NB4 (cell line): ENCODE measurements at regions not wholly inside any gene's neighbourhood (a gene's known extent, or its start where the extent isn't known, plus 50 kb on each side); places are given as distances from the start of the nearest gene placed in this dataset.

Experiments used
- DNase-seq: peaks from one replicate; pipeline ENCODE4 v3.0.0; 2010; ENCODE audit warnings: low read depth
- H3K4me3 ChIP-seq: one replicate; pipeline ENCODE4 v1.5.1; 2011; ENCODE audit warnings: mild to moderate bottlenecking, low read depth, low read length, moderate library complexity
- MAX ChIP-seq: IDR thresholded peaks from 2 replicates; pipeline ENCODE4 v1.6.1; 2011; ENCODE audit warnings: low read depth, low read length
- MYC ChIP-seq: IDR thresholded peaks from 2 replicates; pipeline ENCODE4 v1.6.1; 2011; ENCODE audit warnings: low read depth, low read length
- POLR2A ChIP-seq: IDR thresholded peaks from 2 replicates; pipeline ENCODE4 v1.6.1; 2011; ENCODE audit warnings: mild to moderate bottlenecking; ENCODE audit not compliant: insufficient read length; ENCODE audit errors: extremely low read depth
- TF ChIP-seq, protein P1 (sequence below): IDR thresholded peaks from one replicate; pipeline ENCODE4 v1.5.1; 2012; ENCODE audit warnings: low read depth, low read length

DNA sequence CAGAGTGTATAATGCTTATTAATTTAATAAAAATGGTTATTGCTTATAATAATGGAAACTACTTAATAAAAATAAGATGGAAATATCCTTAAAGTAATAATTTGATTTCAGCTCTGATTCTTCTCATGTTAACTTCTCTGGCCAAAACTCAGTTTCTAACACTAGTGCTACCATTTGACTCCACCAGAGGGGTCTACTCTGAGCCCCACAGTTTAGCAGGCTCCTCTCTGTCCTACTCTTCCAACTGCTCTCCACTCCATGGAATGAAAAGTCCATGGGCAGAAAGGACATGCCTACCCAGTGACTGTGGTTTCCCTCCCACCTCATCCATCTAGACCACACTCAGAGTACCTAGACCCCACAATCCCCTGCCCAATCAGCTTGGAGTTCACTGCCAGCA is 489.1 kb upstream of the CAMK1G start:
- DNase-seq = no peak
- no peak overlapping the region for H3K4me3 ChIP-seq
- TF ChIP-seq, protein P1, sequence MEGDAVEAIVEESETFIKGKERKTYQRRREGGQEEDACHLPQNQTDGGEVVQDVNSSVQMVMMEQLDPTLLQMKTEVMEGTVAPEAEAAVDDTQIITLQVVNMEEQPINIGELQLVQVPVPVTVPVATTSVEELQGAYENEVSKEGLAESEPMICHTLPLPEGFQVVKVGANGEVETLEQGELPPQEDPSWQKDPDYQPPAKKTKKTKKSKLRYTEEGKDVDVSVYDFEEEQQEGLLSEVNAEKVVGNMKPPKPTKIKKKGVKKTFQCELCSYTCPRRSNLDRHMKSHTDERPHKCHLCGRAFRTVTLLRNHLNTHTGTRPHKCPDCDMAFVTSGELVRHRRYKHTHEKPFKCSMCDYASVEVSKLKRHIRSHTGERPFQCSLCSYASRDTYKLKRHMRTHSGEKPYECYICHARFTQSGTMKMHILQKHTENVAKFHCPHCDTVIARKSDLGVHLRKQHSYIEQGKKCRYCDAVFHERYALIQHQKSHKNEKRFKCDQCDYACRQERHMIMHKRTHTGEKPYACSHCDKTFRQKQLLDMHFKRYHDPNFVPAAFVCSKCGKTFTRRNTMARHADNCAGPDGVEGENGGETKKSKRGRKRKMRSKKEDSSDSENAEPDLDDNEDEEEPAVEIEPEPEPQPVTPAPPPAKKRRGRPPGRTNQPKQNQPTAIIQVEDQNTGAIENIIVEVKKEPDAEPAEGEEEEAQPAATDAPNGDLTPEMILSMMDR = no peak
- TF ChIP-seq MAX (no peak), MYC (no peak), POLR2A (no peak)

DNA sequence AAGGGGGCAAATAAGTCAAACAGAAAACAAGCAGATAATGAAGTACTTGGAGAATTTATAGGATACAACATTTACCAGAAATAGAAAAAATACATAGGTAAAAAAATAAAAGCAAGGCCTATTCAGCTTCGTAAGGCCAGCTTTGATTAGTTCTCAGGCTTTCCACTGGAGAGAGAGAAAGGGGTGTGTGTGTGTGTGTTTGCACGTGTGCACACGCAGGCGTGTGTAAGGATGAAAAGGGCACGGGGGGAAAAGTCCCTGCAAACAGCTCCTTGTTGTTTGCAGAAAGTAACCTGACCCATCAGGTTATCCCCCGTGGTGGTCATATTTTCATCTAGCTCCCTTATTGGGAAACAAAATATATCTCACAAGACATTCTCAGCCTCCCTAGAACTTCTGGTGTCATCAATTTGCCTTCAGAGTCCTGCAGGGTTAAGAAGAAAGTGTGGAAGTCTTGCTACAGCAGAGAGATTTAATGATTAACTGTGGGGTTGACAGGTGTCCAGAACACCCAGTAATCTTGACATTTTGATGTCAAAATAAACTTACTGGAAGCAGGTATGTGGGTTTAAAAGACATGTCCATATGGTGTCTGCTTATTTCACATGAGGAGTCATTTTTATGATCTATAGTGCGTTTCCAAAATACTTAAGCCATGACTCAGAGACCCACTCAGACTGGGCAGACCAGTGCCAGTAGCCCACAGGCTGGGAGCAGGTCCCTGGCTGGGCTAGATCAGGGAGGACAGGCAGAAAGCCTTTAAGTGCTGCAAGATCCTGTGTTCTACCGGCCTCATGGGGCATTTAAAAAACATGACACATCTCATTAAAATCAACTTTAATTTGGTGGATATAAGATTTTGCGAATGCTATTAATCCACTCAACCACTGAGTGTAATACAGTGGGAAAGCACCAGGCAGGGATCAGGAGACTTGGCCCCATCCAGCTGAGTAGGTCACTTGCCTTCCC is 487.6 kb upstream of the CAMK1G start:
- no peak for DNase-seq
- no peak overlapping the region for H3K4me3 ChIP-seq

DNA sequence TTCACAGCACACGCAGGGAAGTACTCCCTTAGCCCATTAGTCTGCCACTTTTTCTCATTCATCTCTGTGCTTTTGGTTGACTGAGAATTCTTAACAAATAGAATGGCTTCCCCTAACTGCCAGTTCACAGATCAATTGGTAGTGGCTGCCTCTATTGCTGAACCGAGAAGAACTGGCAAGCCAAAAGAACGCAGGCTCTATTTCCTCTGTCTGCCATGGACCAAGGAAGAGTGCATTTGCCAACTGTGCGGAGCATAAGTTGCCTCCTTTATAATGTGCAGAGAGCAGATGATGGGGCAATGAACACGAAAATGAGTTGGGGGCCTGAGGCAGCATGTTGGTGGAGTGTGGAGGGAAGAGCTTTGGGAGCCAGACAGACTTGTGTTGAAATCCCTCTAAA is 483.1 kb upstream of the CAMK1G start:
- no peak for DNase-seq
- no peak for TF ChIP-seq MYC
- no peak for TF ChIP-seq MAX
- TF ChIP-seq, protein P1 = no peak
- TF ChIP-seq POLR2A = no peak
- H3K4me3 ChIP-seq = no peak overlapping the region

More for the DNA sequence above, 487.6 kb upstream of the CAMK1G start:
- TF ChIP-seq MAX (no peak), POLR2A (no peak), MYC (no peak)
- TF ChIP-seq, protein P1 = no peak

- no peak for TF ChIP-seq POLR2A
- TF ChIP-seq MAX = no peak
- TF ChIP-seq, protein P1 = no peak
- no peak for TF ChIP-seq MYC
- DNase-seq = no peak
- H3K4me3 ChIP-seq = no peak overlapping the region
Observed at GRCh38 chr1:209101106-209101505, 482.4 kb upstream of the CAMK1G start.

GRCh38 chr1:209102120-209102519 is 481.4 kb upstream of the CAMK1G start:
- no peak overlapping the region for H3K4me3 ChIP-seq
- DNase-seq = no peak
- TF ChIP-seq, protein P1 = no peak
- TF ChIP-seq MAX (no peak), POLR2A (no peak), MYC (no peak)
